Small intestine (tissue), 7 donors: ENCODE measurements at regions not wholly inside any gene's neighbourhood (a gene's known extent, or its start where the extent isn't known, plus 50 kb on each side); places are given as distances from the start of the nearest gene placed in this dataset.

Source experiments
- DNase-seq, 2 donors: peaks; one replicate each; pipeline versions ENCODE4 v3.0.0 to v3.0.0-alpha.2; 2013
- FAIRE-seq: peaks from 2 replicates; lab custom pipeline; 2012; peaks lifted over from hg19 to GRCh38; lab: Jason Lieb, UNC
- H3K27ac ChIP-seq, 3 donors: one replicate each; pipeline ENCODE4 v1.5.1; 2013; ENCODE audit warnings: low read length in 2 of 3, mild to moderate bottlenecking in 2 of 3, control low read depth in 1 of 3, inconsistent platforms in 1 of 3, low read depth in 1 of 3, moderate library complexity in 1 of 3
- H3K27me3 ChIP-seq, 3 donors: one replicate each; pipeline ENCODE4 v1.6.1; 2013; ENCODE audit warnings: low read length in 3 of 3, inconsistent platforms in 1 of 3; ENCODE audit not compliant: control insufficient read depth in 3 of 3, insufficient read depth in 3 of 3
- H3K36me3 ChIP-seq, 3 donors: one replicate each; pipeline ENCODE4 v1.6.1; 2013; ENCODE audit warnings: low read length in 3 of 3, inconsistent platforms in 1 of 3, low read depth in 1 of 3, mild to moderate bottlenecking in 1 of 3, moderate library complexity in 1 of 3; ENCODE audit not compliant: control insufficient read depth in 3 of 3, insufficient read depth in 2 of 3
- H3K4me1 ChIP-seq, 3 donors: one replicate each; pipeline ENCODE4 v1.6.1; 2013; ENCODE audit warnings: low read length in 2 of 3, inconsistent platforms in 1 of 3, low read depth in 1 of 3, mild to moderate bottlenecking in 1 of 3, moderate library complexity in 1 of 3; ENCODE audit not compliant: control insufficient read depth in 3 of 3, insufficient read depth in 2 of 3
- H3K4me3 ChIP-seq, 3 donors: one replicate each; pipeline ENCODE4 v1.5.1; 2013; ENCODE audit warnings: low read length in 3 of 3, control low read depth in 1 of 3, inconsistent platforms in 1 of 3, low read depth in 1 of 3, mild to moderate bottlenecking in 1 of 3, moderate library complexity in 1 of 3
- H3K9me3 ChIP-seq, 2 donors: one replicate each; pipeline ENCODE4 v1.6.1; 2013; ENCODE audit warnings: low read depth in 1 of 2, low read length in 1 of 2; ENCODE audit not compliant: control insufficient read depth in 2 of 2, insufficient read depth in 1 of 2
- WGBS, 3 donors: extraction: QIAGEN DNeasy Blood & Tissue Kit; methylation state at CpG; one replicate each; pipeline ENCODE4 v1.1.7; 2013; 5-methylcytosine and 5-hydroxymethylcytosine counted together
- donor health status: healthy with polysubstance abuse.
- donor health status: control.
- donor health status: control.
- donor health status: Bipolar disorder and iron deficiency.
- donor health status: healthy.

DNA sequence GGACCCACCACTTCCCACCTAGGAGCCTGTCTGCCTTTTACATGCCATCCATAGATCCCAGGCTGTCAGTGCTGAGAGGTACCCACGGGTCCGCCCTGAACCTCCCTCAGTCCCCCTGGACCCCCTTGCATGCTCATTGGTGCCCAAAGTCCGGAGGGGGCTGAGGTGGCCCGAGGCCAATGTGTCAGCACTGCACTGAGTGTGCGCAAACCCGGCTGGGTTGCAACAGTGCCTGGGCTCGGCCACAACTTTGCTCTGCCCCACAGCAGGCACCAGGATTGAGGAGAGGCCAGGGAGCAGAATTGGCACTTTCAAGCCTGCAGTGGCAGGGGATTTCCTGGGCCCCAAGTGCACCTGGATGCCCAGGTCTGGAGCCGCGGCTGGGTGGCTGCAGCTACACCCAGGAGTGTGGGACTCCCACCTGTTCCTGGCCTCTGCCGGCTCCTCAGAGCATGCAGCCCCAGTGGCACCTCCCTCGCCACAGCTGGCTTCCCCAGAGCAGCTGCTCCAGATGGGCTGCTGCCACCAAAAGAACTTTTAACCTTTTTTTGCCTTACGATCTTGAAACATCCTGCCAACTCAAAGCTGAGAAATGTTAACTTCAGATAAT is 837.0 kb downstream of the SLITRK6 start:
- 75 to 82% (median 77%) methylated on average over 12 of the region's 12 CpGs for WGBS, 3 donors
- FAIRE-seq: no peak

GRCh38 chr13:84961023-84961422 is 838.2 kb downstream of the SLITRK6 start:
- no peaks in the 10 kb centered on the region for H3K36me3 ChIP-seq
- FAIRE-seq: no peak
- H3K27me3 ChIP-seq: no peaks in the 10 kb centered on the region
- peaks cover 0 to 2% of the 10 kb centered on the region in 2 donors for H3K9me3 ChIP-seq
- no peak overlapping the region for H3K27ac ChIP-seq
- no peak overlapping the region for H3K4me3 ChIP-seq
- DNase-seq: no peak
- 93 to 94% (median 94%) methylated on average over 10 of the region's 10 CpGs for WGBS, 3 donors
- no peaks in the 10 kb centered on the region for H3K4me1 ChIP-seq

More for the DNA sequence above, 837.0 kb downstream of the SLITRK6 start:
- Histone ChIP-seq H3K9me3 (peaks cover 0 to 2% of the 10 kb centered on the region in 2 donors), H3K36me3 (no peaks in the 10 kb centered on the region), H3K27me3 (no peaks in the 10 kb centered on the region), H3K27ac (no peak overlapping the region), H3K4me1 (no peaks in the 10 kb centered on the region), H3K4me3 (no peak overlapping the region)
- no peak for DNase-seq

DNA sequence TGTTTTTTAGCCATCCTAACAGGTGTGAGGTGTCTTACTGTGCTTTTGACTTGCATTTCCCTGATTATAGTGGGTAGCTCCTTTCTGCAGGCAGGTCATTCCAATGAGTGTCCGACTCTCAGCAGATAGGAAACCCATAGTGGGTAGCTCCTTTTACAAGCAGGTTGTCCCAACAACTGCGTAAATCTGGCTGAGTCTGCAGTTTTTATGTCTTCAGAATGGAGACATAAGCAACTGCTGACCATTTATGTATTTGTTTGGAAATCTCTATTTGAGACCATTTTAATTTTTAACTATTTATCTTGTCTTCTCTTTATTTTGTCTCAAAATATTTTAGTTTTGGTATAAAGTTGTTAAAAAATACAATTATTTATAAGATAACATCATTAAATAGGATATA is 839.4 kb downstream of the SLITRK6 start:
- H3K36me3 ChIP-seq: no peaks in the 10 kb centered on the region
- H3K4me1 ChIP-seq: no peaks in the 10 kb centered on the region
- peaks cover 0 to 2% of the 10 kb centered on the region in 2 donors for H3K9me3 ChIP-seq
- H3K4me3 ChIP-seq: no peak overlapping the region
- no peaks in the 10 kb centered on the region for H3K27me3 ChIP-seq
- no peak for DNase-seq
- whole genome bisulfite sequencing, 3 donors: 44 to 63% (median 46%) methylated on average over 2 of the region's 2 CpGs
- H3K27ac ChIP-seq: no peak overlapping the region
- FAIRE-seq: peak; percentile 15

- Histone ChIP-seq H3K9me3 (no peaks in the 10 kb centered on the region), H3K36me3 (no peaks in the 10 kb centered on the region), H3K27me3 (no peaks in the 10 kb centered on the region), H3K4me1 (no peaks in the 10 kb centered on the region), H3K27ac (no peak overlapping the region), H3K4me3 (no peak overlapping the region)
- WGBS, 3 donors: 38 to 65% (median 42%) methylated on average over 1 of the region's 1 CpG
- DNase-seq: no peak
- no peak for FAIRE-seq
Measured at GRCh38 chr13:84954636-84955035, 844.6 kb downstream of the SLITRK6 start.

DNA sequence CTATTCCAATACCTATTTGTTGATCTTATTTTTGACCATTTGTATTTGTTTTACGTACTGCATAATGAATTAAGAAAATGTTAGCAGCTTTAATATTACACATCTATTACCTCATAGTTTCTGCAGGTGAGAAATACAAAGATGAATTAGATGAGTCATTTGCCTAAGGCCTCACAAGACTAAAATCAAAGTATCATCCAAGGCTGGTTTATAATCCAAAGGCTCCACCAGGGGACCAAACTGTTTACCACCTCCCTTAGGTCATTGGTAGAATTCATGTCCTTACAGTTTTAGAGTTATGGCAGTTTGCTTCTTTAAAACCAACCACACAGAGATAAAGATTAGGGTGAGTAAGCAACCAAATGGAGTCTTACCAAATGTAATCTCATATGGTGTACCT is 848.1 kb downstream of the SLITRK6 start:
- 83 to 94% (median 91%) methylated on average over 1 of the region's 1 CpG for WGBS, 3 donors
- FAIRE-seq: no peak

DNA sequence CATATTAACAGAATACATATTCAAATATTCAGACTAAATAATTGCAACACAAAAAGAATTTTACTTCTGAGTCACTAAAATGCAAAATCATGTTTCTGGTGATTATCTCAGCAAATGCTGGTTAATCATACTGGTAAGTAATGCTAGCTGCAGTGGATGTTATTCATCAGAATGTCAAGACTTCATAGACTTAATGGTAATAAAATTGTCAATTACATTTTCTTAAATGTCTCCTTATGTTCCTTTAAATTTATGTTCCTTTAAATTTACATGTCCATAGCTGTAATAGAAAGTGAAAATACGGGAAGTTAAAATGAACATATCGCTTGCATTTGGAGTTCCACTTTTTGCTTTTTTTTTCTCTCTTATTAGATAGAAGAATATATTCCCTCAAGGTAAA is 853.0 kb downstream of the SLITRK6 start:
- Histone ChIP-seq H3K4me1 (no peaks in the 10 kb centered on the region), H3K27me3 (no peaks in the 10 kb centered on the region), H3K4me3 (no peak overlapping the region), H3K36me3 (no peaks in the 10 kb centered on the region), H3K9me3 (no peaks in the 10 kb centered on the region), H3K27ac (no peak overlapping the region)
- no peak for FAIRE-seq
- no peak for DNase-seq
- 62 to 78% (median 69%) methylated on average over 2 of the region's 2 CpGs for WGBS, 3 donors

More for the DNA sequence above, 848.1 kb downstream of the SLITRK6 start:
- Histone ChIP-seq H3K27me3 (no peaks in the 10 kb centered on the region), H3K9me3 (no peaks in the 10 kb centered on the region), H3K27ac (no peak overlapping the region), H3K36me3 (no peaks in the 10 kb centered on the region), H3K4me1 (no peaks in the 10 kb centered on the region), H3K4me3 (no peak overlapping the region)
- no peak for DNase-seq

- no peaks in the 10 kb centered on the region for H3K27me3 ChIP-seq
- no peaks in the 10 kb centered on the region for H3K9me3 ChIP-seq
- H3K36me3 ChIP-seq: no peaks in the 10 kb centered on the region
- DNase-seq: no peak
- no peak overlapping the region for H3K27ac ChIP-seq
- WGBS, 3 donors: 73 to 83% (median 73%) methylated on average over 6 of the region's 6 CpGs
- H3K4me3 ChIP-seq: no peak overlapping the region
- H3K4me1 ChIP-seq: no peaks in the 10 kb centered on the region
- no peak for FAIRE-seq
Measured at GRCh38 chr13:84940798-84941197, 858.4 kb downstream of the SLITRK6 start.

GRCh38 chr13:84940167-84940566 is 859.1 kb downstream of the SLITRK6 start:
- Histone ChIP-seq H3K27ac (no peak overlapping the region), H3K27me3 (no peaks in the 10 kb centered on the region), H3K9me3 (no peaks in the 10 kb centered on the region), H3K36me3 (no peaks in the 10 kb centered on the region), H3K4me3 (no peak overlapping the region), H3K4me1 (no peaks in the 10 kb centered on the region)
- no peak for DNase-seq
- WGBS, 3 donors: 89 to 95% (median 92%) methylated on average over 6 of the region's 6 CpGs
- no peak for FAIRE-seq

DNA sequence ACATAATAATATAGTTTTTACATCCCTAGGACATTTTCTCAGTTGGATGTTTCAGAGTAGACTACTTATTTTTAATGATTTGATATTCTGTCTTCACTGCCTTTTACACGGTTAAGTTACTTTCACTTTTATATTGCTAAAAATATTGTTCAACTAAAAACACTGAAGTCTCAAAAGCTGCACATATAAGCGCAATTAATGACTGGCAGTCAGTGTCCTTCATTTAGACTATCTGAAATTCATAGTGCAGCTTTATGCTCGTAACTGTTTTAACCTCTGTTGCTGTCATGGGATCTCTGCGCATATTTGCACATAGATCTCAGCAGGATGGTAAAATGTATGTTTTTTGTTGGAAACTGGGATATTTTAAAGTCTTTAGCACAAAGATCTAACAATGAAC is 864.3 kb downstream of the SLITRK6 start:
- WGBS, 3 donors: 45 to 51% (median 48%) methylated on average over 4 of the region's 4 CpGs
- H3K27ac ChIP-seq: no peak overlapping the region
- no peaks in the 10 kb centered on the region for H3K36me3 ChIP-seq
- no peak for FAIRE-seq
- no peak for DNase-seq
- H3K9me3 ChIP-seq: no peaks in the 10 kb centered on the region
- H3K27me3 ChIP-seq: no peaks in the 10 kb centered on the region
- H3K4me1 ChIP-seq: no peaks in the 10 kb centered on the region
- H3K4me3 ChIP-seq: peak overlapping the region in 1 of 3 donors; percentile 15
